ENCODE measurements at regions not wholly inside any gene's neighbourhood (a gene's known extent, or its start where the extent isn't known, plus 50 kb on each side); places are given as distances from the start of the nearest gene placed in this dataset.

GRCh38 chr4:176587920-176588319, 204.8 kb downstream of the VEGFC start:
- Histone ChIP-seq H3K4me3 (replicated peaks; ENCODE audit: low read depth, low read length) (no peak overlapping the region), H3K27me3 (replicated peaks; ENCODE audit: control insufficient read depth, insufficient read depth, low read length) (no peaks in the 10 kb centered on the region), H3K36me3 (ENCODE audit: control insufficient read depth, insufficient read depth, low read length) (no peaks in the 10 kb centered on the region)
- DNase-seq (ENCODE audit: extremely low read depth, insufficient read length) = no peak
- no peak for TF ChIP-seq CTCF (IDR thresholded peaks at IDR 0.05; ENCODE audit: insufficient read depth, low read length, poor library complexity, severe bottlenecking)

GRCh38 chr4:176588436-176588835, 204.3 kb downstream of the VEGFC start:
- no peak for DNase-seq (ENCODE audit: extremely low read depth, insufficient read length)
- H3K4me3 ChIP-seq (replicated peaks; ENCODE audit: low read depth, low read length) = no peak overlapping the region
- H3K36me3 ChIP-seq (ENCODE audit: control insufficient read depth, insufficient read depth, low read length) = no peaks in the 10 kb centered on the region
- no peaks in the 10 kb centered on the region for H3K27me3 ChIP-seq (replicated peaks; ENCODE audit: control insufficient read depth, insufficient read depth, low read length)
- TF ChIP-seq CTCF (IDR thresholded peaks at IDR 0.05; ENCODE audit: insufficient read depth, low read length, poor library complexity, severe bottlenecking) = no peak

- Histone ChIP-seq H3K4me3 (replicated peaks; ENCODE audit: low read depth, low read length) (no peak overlapping the region), H3K36me3 (ENCODE audit: control insufficient read depth, insufficient read depth, low read length) (no peaks in the 10 kb centered on the region), H3K27me3 (replicated peaks; ENCODE audit: control insufficient read depth, insufficient read depth, low read length) (no peaks in the 10 kb centered on the region)
- no peak for TF ChIP-seq CTCF (IDR thresholded peaks at IDR 0.05; ENCODE audit: insufficient read depth, low read length, poor library complexity, severe bottlenecking)
- no peak for DNase-seq (ENCODE audit: extremely low read depth, insufficient read length)
These were observed 199.6 kb downstream of the VEGFC start for GRCh38 chr4:176592976-176593670.

- no peaks in the 10 kb centered on the region for H3K36me3 ChIP-seq (ENCODE audit: control insufficient read depth, insufficient read depth, low read length)
- DNase-seq (ENCODE audit: extremely low read depth, insufficient read length) = no peak
- H3K27me3 ChIP-seq (replicated peaks; ENCODE audit: control insufficient read depth, insufficient read depth, low read length) = no peaks in the 10 kb centered on the region
- TF ChIP-seq CTCF (IDR thresholded peaks at IDR 0.05; ENCODE audit: insufficient read depth, low read length, poor library complexity, severe bottlenecking) = no peak
- no peak overlapping the region for H3K4me3 ChIP-seq (replicated peaks; ENCODE audit: low read depth, low read length)
These were observed 198.8 kb downstream of the VEGFC start for GRCh38 chr4:176593943-176594342.

- Histone ChIP-seq H3K36me3 (ENCODE audit: control insufficient read depth, insufficient read depth, low read length) (no peaks in the 10 kb centered on the region), H3K27me3 (replicated peaks; ENCODE audit: control insufficient read depth, insufficient read depth, low read length) (no peaks in the 10 kb centered on the region), H3K4me3 (replicated peaks; ENCODE audit: low read depth, low read length) (no peak overlapping the region)
- no peak for DNase-seq (ENCODE audit: extremely low read depth, insufficient read length)
- no peak for TF ChIP-seq CTCF (IDR thresholded peaks at IDR 0.05; ENCODE audit: insufficient read depth, low read length, poor library complexity, severe bottlenecking)
These were observed 197.5 kb downstream of the VEGFC start for GRCh38 chr4:176595257-176595656.

- Histone ChIP-seq H3K27me3 (replicated peaks; ENCODE audit: control insufficient read depth, insufficient read depth, low read length) (no peaks in the 10 kb centered on the region), H3K36me3 (ENCODE audit: control insufficient read depth, insufficient read depth, low read length) (no peaks in the 10 kb centered on the region), H3K4me3 (replicated peaks; ENCODE audit: low read depth, low read length) (no peak overlapping the region)
- TF ChIP-seq CTCF (IDR thresholded peaks at IDR 0.05; ENCODE audit: insufficient read depth, low read length, poor library complexity, severe bottlenecking) = no peak
- DNase-seq (ENCODE audit: extremely low read depth, insufficient read length) = no peak
These were observed 191.6 kb downstream of the VEGFC start for GRCh38 chr4:176601124-176601523.
